Central memory CD8-positive, alpha-beta T cell (primary cell): ENCODE measurements at regions not wholly inside any gene's neighbourhood (a gene's known extent, or its start where the extent isn't known, plus 50 kb on each side); places are given as distances from the start of the nearest gene placed in this dataset.
"Not testable (repeated sequence)": the region's sequence is repeated elsewhere in the genome, so short reads cannot be mapped to it uniquely, and the experiment has no call there.

Experiments used
- ATAC-seq: fragments of 150-1000 bp; cut with Tn5 transposase; replicated peaks from 2 replicates; pipeline ENCODE4 v1.10.0; 2022; ENCODE audit warnings: mild to moderate bottlenecking, moderate FRiP score, moderate number of reproducible peaks; ENCODE audit not compliant: poor library complexity, severe bottlenecking; ENCODE audit errors: extremely low read depth
- DNase-seq, 2 donors: peaks; one replicate each; pipeline ENCODE4 v3.0.0; 2021; ENCODE audit warnings: low spot score in 2 of 2
- H3K27ac Mint-ChIP-seq: one replicate; pipeline ENCODE4 v1.8.0; 2022; ENCODE audit warnings: low read depth, mild to moderate bottlenecking, moderate library complexity, mixed read lengths
- H3K27me3 Mint-ChIP-seq: one replicate; pipeline ENCODE4 v1.8.0; 2022; ENCODE audit warnings: mixed read lengths
- H3K36me3 Mint-ChIP-seq: one replicate; pipeline ENCODE4 v1.8.0; 2022; ENCODE audit warnings: mild to moderate bottlenecking, moderate library complexity, mixed read lengths; ENCODE audit not compliant: insufficient read depth
- H3K4me1 Mint-ChIP-seq: one replicate; pipeline ENCODE4 v1.8.0; 2022; ENCODE audit warnings: mixed read lengths
- H3K4me3 Mint-ChIP-seq: one replicate; pipeline ENCODE4 v1.8.0; 2022; ENCODE audit warnings: mild to moderate bottlenecking, moderate library complexity, mixed read lengths
- H3K9me3 Mint-ChIP-seq: one replicate; pipeline ENCODE4 v1.8.0; 2022; ENCODE audit warnings: mixed read lengths

DNA sequence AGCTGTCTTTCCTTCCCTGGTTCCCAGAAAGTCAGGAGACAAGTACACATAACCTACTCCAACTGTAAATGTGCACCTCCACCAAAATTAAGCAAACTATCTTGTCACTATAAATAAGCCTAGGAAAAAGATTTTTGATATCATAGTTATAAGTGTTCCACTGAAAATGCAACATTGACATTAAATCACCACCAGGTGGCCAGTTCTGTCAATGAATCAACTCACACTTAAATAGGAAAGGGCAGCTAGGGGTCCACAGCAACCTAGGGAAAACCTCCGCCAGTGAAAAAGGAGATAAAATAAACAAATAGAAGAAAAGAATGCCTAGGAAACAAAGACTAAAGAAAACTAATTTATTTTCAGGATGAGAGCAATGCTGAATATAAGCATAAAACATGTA, 243.0 kb upstream of the PTPRD start:
- Mint-ChIP-seq H3K4me3 (no peak overlapping the region), H3K36me3 (no peaks in the 10 kb centered on the region), H3K27me3 (no peaks in the 10 kb centered on the region), H3K9me3 (peaks cover 23% of the 10 kb centered on the region), H3K4me1 (no peaks in the 10 kb centered on the region), H3K27ac (no peak overlapping the region)
- ATAC-seq: no peak
- DNase-seq: no peak

- Mint-ChIP-seq H3K27ac (no peak overlapping the region), H3K4me3 (no peak overlapping the region), H3K9me3 (peaks cover 29% of the 10 kb centered on the region), H3K27me3 (no peaks in the 10 kb centered on the region), H3K36me3 (no peaks in the 10 kb centered on the region), H3K4me1 (no peaks in the 10 kb centered on the region)
- DNase-seq (no peak), ATAC-seq (no peak)
Observed at GRCh38 chr9:10858817-10859216, 246.0 kb upstream of the PTPRD start.

DNA sequence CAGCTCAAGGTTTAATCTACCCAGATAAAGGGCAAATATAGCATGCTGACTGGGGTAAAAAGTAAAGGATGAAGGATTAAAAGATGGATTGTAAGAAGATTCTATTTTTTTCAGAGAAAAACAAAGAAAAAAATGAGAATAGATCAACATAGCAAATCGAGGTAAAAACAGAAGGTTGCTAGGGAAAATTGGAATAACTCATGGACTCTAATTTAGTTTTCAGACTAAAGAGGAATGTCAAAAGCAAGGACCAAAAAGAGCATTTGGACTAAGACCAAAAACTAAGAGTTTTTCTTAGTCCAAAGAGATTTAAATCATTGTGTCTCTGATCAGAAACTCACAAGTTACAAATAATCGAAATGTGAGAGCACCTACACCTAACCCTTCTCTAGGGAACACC, 250.7 kb upstream of the PTPRD start:
- ATAC-seq (no peak), DNase-seq (no peak)
- Mint-ChIP-seq H3K9me3 (peaks cover 11% of the 10 kb centered on the region), H3K36me3 (no peaks in the 10 kb centered on the region), H3K4me3 (no peak overlapping the region), H3K27ac (no peak overlapping the region), H3K27me3 (no peaks in the 10 kb centered on the region), H3K4me1 (no peaks in the 10 kb centered on the region)

DNA sequence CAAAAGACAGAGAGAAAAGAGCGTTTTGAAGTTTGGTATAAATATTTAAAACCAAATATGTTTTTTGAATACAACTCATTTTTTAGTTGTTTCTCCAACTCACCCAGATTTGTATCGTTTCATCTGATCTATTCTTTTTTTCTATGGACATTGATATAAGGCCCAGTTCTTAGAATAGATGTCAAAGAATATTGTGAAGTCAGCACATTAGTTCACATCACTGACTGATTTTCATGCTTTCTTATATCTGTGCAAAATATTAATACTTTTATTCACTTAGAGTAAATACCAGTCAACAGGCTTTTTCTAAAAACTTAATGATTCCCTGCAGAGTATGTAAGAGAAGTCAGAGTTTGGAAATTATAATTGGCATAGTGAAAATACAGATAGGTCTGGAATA, 254.4 kb upstream of the PTPRD start:
- no peaks in the 10 kb centered on the region for H3K4me1 Mint-ChIP-seq
- no peak overlapping the region for H3K4me3 Mint-ChIP-seq

DNA sequence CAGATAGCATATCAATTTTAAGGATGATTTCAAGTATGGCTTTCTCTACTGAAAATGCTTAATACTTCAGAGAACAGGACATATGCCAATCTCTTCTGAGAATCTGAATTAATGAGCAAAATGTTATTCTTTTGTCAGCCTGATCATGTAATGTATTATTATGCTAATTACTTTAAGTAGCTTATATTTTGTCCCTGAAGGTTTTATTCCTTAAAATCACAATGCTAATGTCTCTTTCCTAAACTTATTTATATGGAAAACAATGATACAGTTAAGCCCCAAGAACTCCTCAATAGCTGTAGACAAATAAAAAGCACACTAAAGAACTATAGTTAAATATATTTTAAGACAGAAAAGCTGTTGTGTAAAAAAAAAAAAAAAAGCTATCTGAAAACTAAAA, 256.9 kb upstream of the PTPRD start:
- ATAC-seq: no peak
- no peak overlapping the region for H3K27ac Mint-ChIP-seq
- no peaks in the 10 kb centered on the region for H3K4me1 Mint-ChIP-seq
- H3K4me3 Mint-ChIP-seq: no peak overlapping the region
- H3K36me3 Mint-ChIP-seq: no peaks in the 10 kb centered on the region
- H3K9me3 Mint-ChIP-seq: peaks cover 16% of the 10 kb centered on the region
- H3K27me3 Mint-ChIP-seq: no peaks in the 10 kb centered on the region
- no peak for DNase-seq

More for the DNA sequence above, 254.4 kb upstream of the PTPRD start:
- peaks cover 17% of the 10 kb centered on the region for H3K9me3 Mint-ChIP-seq
- H3K36me3 Mint-ChIP-seq: no peaks in the 10 kb centered on the region
- DNase-seq (no peak), ATAC-seq (no peak)
- H3K27ac Mint-ChIP-seq: no peak overlapping the region
- no peaks in the 10 kb centered on the region for H3K27me3 Mint-ChIP-seq

DNA sequence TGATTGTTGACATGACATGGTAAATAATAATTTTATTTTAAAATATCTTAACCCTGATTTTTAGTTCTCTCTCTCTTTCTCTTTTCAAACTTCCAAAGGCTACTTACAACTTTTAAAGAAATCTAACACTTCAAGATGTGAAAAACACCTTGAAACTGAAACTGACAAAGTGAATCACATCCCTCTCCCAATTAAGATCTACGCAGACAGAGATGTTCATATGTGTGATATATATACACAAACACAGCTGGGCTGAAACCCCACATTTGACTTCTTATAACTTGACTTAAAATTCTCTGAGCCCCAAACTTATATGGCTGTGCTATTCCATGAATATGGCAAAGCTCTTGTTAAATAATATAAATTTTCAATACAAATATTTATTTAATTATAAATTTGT, 261.2 kb upstream of the PTPRD start:
- H3K4me1 Mint-ChIP-seq: no peaks in the 10 kb centered on the region
- no peaks in the 10 kb centered on the region for H3K27me3 Mint-ChIP-seq
- no peak overlapping the region for H3K27ac Mint-ChIP-seq
- H3K36me3 Mint-ChIP-seq: no peaks in the 10 kb centered on the region
- no peak for ATAC-seq
- H3K4me3 Mint-ChIP-seq: no peak overlapping the region
- DNase-seq: no peak
- H3K9me3 Mint-ChIP-seq: peaks cover 12% of the 10 kb centered on the region

DNA sequence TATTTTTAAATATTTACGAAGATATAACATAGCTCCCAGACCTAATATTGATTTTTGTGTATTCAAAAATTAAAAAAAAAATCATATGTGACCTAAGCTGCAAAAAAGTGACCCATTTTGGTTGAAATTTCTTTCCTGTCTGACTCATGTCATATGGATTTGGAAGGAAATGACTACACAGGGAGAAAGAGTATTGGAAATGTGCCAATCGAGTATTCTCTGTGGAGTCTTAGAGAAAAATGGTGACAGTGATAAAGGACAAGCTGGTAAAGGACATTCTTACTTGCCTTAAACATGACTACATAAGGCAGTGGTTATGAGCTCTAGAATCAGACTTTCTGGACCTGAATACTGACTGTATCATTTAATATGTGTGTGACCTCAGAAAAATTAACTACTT, 262.9 kb upstream of the PTPRD start:
- no peaks in the 10 kb centered on the region for H3K36me3 Mint-ChIP-seq
- H3K9me3 Mint-ChIP-seq: peaks cover 11% of the 10 kb centered on the region
- no peak overlapping the region for H3K27ac Mint-ChIP-seq
- DNase-seq (no peak), ATAC-seq (no peak)
- H3K4me1 Mint-ChIP-seq: no peaks in the 10 kb centered on the region
- H3K4me3 Mint-ChIP-seq: no peak overlapping the region
- H3K27me3 Mint-ChIP-seq: no peaks in the 10 kb centered on the region

- no peaks in the 10 kb centered on the region for H3K36me3 Mint-ChIP-seq
- H3K27ac Mint-ChIP-seq: no peak overlapping the region
- ATAC-seq (no peak), DNase-seq (no peak)
- H3K9me3 Mint-ChIP-seq: peaks cover 11% of the 10 kb centered on the region
- H3K4me1 Mint-ChIP-seq: no peaks in the 10 kb centered on the region
- H3K4me3 Mint-ChIP-seq: no peak overlapping the region
- no peaks in the 10 kb centered on the region for H3K27me3 Mint-ChIP-seq
Observed at GRCh38 chr9:10876333-10876732, 263.5 kb upstream of the PTPRD start.

DNA sequence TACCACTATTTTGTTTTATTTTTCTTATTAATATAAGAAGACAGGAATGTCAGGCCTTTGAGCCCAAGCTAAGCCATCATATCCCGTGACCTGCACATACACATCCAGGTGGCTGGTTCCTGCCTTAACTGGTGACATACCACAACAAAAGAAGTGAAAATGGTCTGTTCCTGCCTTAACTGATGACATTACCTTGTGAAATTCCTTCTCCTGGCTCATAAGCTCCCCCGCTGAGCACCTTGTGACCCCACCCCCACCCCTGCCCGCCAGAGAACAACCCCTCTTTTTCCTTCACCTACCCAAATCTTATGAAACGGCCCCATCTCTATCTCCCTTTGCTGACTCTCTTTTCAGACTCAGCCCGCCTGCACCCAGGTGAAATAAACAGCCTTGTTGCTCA, 277.5 kb upstream of the PTPRD start:
- not testable (repeated sequence) for DNase-seq, H3K4me3 Mint-ChIP-seq, H3K27me3 Mint-ChIP-seq, H3K4me1 Mint-ChIP-seq, H3K27ac Mint-ChIP-seq, H3K36me3 Mint-ChIP-seq, ATAC-seq
- peaks cover 15% of the 10 kb centered on the region for H3K9me3 Mint-ChIP-seq

DNA sequence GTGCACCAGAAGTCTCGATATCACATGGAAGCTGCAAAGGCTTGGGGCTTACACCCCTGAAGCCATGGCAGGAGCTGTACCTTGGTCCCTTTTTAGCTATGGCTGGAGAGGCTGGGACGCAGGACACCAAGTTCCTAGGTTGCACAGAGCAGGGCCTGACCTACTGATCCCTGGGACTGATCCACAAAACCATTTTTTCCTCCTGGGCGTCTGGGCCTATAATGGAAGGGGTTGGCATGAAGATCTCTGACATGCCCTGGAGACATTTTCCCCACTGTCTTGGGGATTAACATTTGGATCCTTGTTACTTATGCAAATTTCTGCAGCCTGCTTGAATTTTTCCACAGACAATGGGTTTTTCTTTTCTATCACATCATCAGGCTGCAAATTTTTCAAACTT, 286.7 kb upstream of the PTPRD start:
- Mint-ChIP-seq H3K4me3 (no peak overlapping the region), H3K27me3 (no peaks in the 10 kb centered on the region), H3K36me3 (no peaks in the 10 kb centered on the region), H3K4me1 (no peaks in the 10 kb centered on the region), H3K9me3 (peaks cover 24% of the 10 kb centered on the region), H3K27ac (no peak overlapping the region)
- no peak for DNase-seq
- no peak for ATAC-seq

DNA sequence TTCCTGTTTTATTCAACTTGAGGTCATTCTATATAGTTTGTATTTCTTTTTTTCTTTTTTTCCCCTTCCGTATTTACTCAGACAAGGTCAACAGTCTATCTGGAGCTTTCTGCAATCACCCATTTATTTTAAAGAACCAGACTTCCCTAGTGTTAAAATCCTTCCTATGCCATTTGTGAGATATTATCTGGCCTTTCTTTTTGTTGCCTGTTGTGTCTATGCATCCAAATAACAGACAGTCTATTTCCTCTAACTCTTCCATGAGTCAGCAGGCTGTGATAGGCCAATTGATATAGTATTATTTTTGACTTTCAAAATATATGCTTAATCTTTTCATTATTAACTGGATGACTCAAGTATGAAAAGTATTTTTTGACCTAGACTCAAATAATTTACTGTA, 291.2 kb upstream of the PTPRD start:
- Mint-ChIP-seq H3K9me3 (peaks cover 23% of the 10 kb centered on the region), H3K36me3 (no peaks in the 10 kb centered on the region), H3K4me3 (no peak overlapping the region), H3K27ac (no peak overlapping the region), H3K27me3 (no peaks in the 10 kb centered on the region), H3K4me1 (no peaks in the 10 kb centered on the region)
- ATAC-seq: no peak
- no peak for DNase-seq

DNA sequence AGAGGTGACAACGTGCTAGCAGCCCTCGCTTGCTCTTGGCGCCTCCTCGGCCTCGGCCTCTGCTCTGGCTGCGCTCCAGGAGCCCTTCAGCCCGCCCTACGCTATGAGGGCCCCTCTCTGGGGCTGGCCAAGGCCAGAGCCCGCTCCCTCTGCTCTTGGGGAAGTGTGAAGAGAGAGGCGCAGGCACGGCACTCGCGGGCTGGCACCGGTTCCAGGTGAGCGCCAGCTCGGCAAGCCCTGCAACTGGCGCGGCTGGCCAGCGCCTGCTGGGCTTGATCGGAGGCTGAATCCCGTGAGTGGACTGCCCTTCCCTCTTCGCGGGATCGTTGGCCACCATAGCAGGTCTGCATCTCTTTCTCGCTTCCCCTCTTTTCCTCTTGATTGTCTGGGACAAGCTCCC, 298.0 kb upstream of the PTPRD start:
- Mint-ChIP-seq H3K27me3 (no peaks in the 10 kb centered on the region), H3K27ac (no peak overlapping the region)
- no peak for ATAC-seq

GRCh38 chr9:10911373-10911772, 298.6 kb upstream of the PTPRD start:
- no peak for DNase-seq
- H3K4me1 Mint-ChIP-seq: no peaks in the 10 kb centered on the region
- H3K4me3 Mint-ChIP-seq: no peak overlapping the region
- no peaks in the 10 kb centered on the region for H3K27me3 Mint-ChIP-seq
- ATAC-seq: no peak
- H3K36me3 Mint-ChIP-seq: no peaks in the 10 kb centered on the region
- peaks cover 12% of the 10 kb centered on the region for H3K9me3 Mint-ChIP-seq
- no peak overlapping the region for H3K27ac Mint-ChIP-seq

More for the DNA sequence above, 298.0 kb upstream of the PTPRD start:
- DNase-seq: no peak
- Mint-ChIP-seq H3K36me3 (no peaks in the 10 kb centered on the region), H3K9me3 (peaks cover 12% of the 10 kb centered on the region), H3K4me3 (no peak overlapping the region), H3K4me1 (no peaks in the 10 kb centered on the region)

DNA sequence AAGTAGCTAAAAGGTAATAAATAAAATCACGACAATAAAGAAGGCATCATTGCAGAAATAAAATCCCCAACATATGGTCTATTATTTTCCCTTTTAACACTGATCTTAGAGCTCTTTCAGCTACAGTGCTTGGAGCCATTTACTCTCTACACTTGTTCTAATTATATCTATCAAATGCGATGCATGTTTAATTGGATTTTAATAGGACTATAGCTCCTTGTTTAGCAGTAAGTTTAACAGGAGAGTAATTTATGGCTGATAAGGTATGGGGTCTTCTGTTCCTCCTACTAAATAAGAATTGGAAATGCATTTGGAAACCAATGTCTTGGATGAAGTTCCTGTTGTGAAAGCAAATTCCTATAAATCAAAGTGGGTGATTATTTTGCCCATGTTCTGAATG, 304.2 kb upstream of the PTPRD start:
- Mint-ChIP-seq H3K9me3 (peaks cover 14% of the 10 kb centered on the region), H3K4me3 (no peak overlapping the region), H3K36me3 (no peaks in the 10 kb centered on the region), H3K27me3 (no peaks in the 10 kb centered on the region), H3K4me1 (no peaks in the 10 kb centered on the region), H3K27ac (no peak overlapping the region)
- no peak for DNase-seq
- ATAC-seq: no peak
